ENCODE measurements at regions not wholly inside any gene's neighbourhood (a gene's known extent, or its start where the extent isn't known, plus 50 kb on each side); places are given as distances from the start of the nearest gene placed in this dataset.

DNA sequence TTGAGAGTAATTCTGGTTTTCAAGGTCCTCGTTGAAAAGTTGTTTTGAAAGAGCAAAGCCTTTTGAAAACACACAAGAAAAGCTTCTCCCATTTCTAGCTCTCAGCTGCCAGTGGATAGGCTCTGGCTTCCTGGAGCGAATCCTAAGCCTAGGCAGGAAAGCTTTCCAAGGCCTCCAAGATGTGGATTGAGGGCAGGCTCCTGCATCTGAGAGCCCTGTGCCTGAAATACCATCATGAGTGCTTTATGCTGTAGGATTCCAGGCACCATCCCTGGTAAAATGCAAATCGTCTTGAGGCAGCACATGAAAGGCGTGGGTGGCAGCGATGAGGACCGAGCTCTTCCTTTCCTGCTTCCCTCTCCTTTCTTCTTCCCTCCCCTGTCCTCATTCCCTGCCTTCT, 60.7 kb upstream of the CORO2B start:
- Histone ChIP-seq H4K5ac (ENCODE audit: insufficient read length, low read depth, low read length) (no peak overlapping the region), H4K91ac (replicated peaks; ENCODE audit: insufficient read length, low read length) (no peak overlapping the region), H4K8ac (ENCODE audit: extremely low read depth, insufficient read depth, low read length) (no peak overlapping the region), H3K36me3 (ENCODE audit: control insufficient read depth in 2 of 4, insufficient read depth in 4 of 4, low read length in 3 of 4) (no peaks in the 10 kb centered on the region), H3K4me3 (ENCODE audit: extremely low read depth in 1 of 4, insufficient read depth in 2 of 4, low read depth in 3 of 4, low read length in 4 of 4) (no peak overlapping the region), H3K9me3 (ENCODE audit: insufficient read depth in 2 of 2, low read depth in 1 of 2, low read length in 1 of 2) (no peaks in the 10 kb centered on the region), H2AFZ (ENCODE audit: low read length) (peak overlapping the region; percentile 82), H2BK120ac (replicated peaks; ENCODE audit: low read depth, low read length) (no peak overlapping the region), H3K23ac (ENCODE audit: insufficient read length) (no peak overlapping the region), H2BK5ac (ENCODE audit: low read depth, low read length) (peak overlapping the region; percentile 4; the same call in 1 of the 2 replicates), H3K4me2 (ENCODE audit: insufficient read depth in 1 of 2, low read depth in 2 of 2, low read length in 2 of 2) (no peak overlapping the region), H3K56ac (replicated peaks; ENCODE audit: insufficient read length, low read depth, low read length) (no peak overlapping the region), H3K4ac (replicated peaks; ENCODE audit: insufficient read length, low read depth, low read length) (no peak overlapping the region), H3K9ac (replicated peaks in 1 of 4; ENCODE audit: extremely low read depth in 1 of 4, low read depth in 3 of 4, low read length in 3 of 4) (no peak overlapping the region), H2BK12ac (ENCODE audit: low read depth, low read length) (peak overlapping the region; percentile 32; the same call in 1 of the 2 replicates), H3K79me1 (ENCODE audit: low read depth, low read length) (no peaks in the 10 kb centered on the region), H3K18ac (ENCODE audit: extremely low read depth, low read length) (no peak overlapping the region), H2BK15ac (ENCODE audit: low read length) (no peak overlapping the region), H3K14ac (ENCODE audit: insufficient read length) (no peak overlapping the region), H3K79me2 (ENCODE audit: control insufficient read depth in 1 of 2, insufficient read depth in 2 of 2, low read length in 2 of 2) (no peaks in the 10 kb centered on the region), H3K23me2 (ENCODE audit: low read depth, low read length) (no peaks in the 10 kb centered on the region), H2BK20ac (ENCODE audit: low read length) (no peak overlapping the region), H3K27ac (ENCODE audit: low read depth, low read length) (no peak overlapping the region), H3K27me3 (replicated peaks in 1 of 4; ENCODE audit: control insufficient read depth in 3 of 4, extremely low read depth in 1 of 4, insufficient read depth in 3 of 4, low read length in 3 of 4) (no peaks in the 10 kb centered on the region), H3K4me1 (replicated peaks in 1 of 4; ENCODE audit: control insufficient read depth in 3 of 4, insufficient read depth in 4 of 4, low read length in 3 of 4) (peaks cover 8 to 12% (median 9%) of the 10 kb centered on the region in 4 experiments; a peak in 6 of 7 replicates), H2AK5ac (ENCODE audit: low read depth, low read length) (no peak overlapping the region), H4K20me1 (replicated peaks in 1 of 2; ENCODE audit: control insufficient read depth in 1 of 2, insufficient read depth in 2 of 2, low read length in 2 of 2) (no peaks in the 10 kb centered on the region)
- DNase-seq (ENCODE audit: low read depth in 1 of 2, low spot score in 2 of 2): no peak
- POLR2A ChIA-PET (ENCODE audit: partially characterized antibody): no interaction called here
- TF ChIP-seq EGR1 (IDR thresholded peaks at IDR 0.05; ENCODE audit: borderline replicate concordance, low read depth, low read length) (peak; percentile 7; the same call in 1 of the 2 replicates), CREB1 (IDR thresholded peaks at IDR 0.05) (no peak), MAFK (IDR thresholded peaks at IDR 0.05; ENCODE audit: low read depth, low read length) (no peak), EZH2 (IDR thresholded peaks at IDR 0.05; ENCODE audit: low read depth, low read length, severe bottlenecking) (no peak), RNF2 (IDR thresholded peaks at IDR 0.05; ENCODE audit: borderline replicate concordance, low read depth, low read length, missing control alignments, poor library complexity, severe bottlenecking) (no peak)
- WGBS, 2 experiments (ENCODE audit: extremely low coverage in 1 of 2, insufficient coverage in 1 of 2, insufficient read length in 1 of 2, insufficient replicate concordance in 2 of 2, low coverage in 1 of 2, low lambda C conversion rate in 2 of 2, missing lambda C conversion rate in 1 of 2): 64% methylated on average over 6 of the region's 6 CpGs; no CpG with 5 or more reads in 1 of the 2 experiments
- CTCF ChIA-PET (ENCODE audit: partially characterized antibody): interaction anchor here (2.0 kb wide), 1 partner anchor 21 kb away, joined by 4 read pairs; no protein-coding TSS in a partner anchor
- FAIRE-seq: peak; percentile 55
